Right lobe of liver (tissue), 6 donors: ENCODE measurements at regions not wholly inside any gene's neighbourhood (a gene's known extent, or its start where the extent isn't known, plus 50 kb on each side); places are given as distances from the start of the nearest gene placed in this dataset.
A peak's percentile ranks its signal among the peaks of the same experiment; 100 is the strongest.

Experiments
- ATAC-seq, 4 donors: fragments of 200-7000 bp; cut with Tn5 transposase; one replicate each; pipeline ENCODE4 v1.9.1; 2020; ENCODE audit warnings: mild to moderate bottlenecking in 4 of 4, moderate library complexity in 4 of 4
- DNase-seq, 3 donors: peaks; one replicate each; pipeline ENCODE4 v3.0.0-alpha.2; 2020
- H3K27ac ChIP-seq, 3 donors: fragments of 200-600 bp; one replicate each; pipeline ENCODE4 v1.8.0; 2022
- H3K27me3 ChIP-seq, 2 donors: fragments of 200-600 bp; one replicate each; pipeline ENCODE4 v1.8.0; 2022
- H3K36me3 ChIP-seq, 4 donors: fragments of 200-600 bp; sonication (generic) in 1 of 4; one replicate each; pipeline versions ENCODE4 v1.5.1 to v1.8.0; 2017 to 2022; ENCODE audit warnings: control low read depth in 1 of 4
- H3K4me1 ChIP-seq, 4 donors: fragments of 200-600 bp; sonication (generic) in 1 of 4; one replicate each; pipeline versions ENCODE4 v1.5.1 to v1.8.0; 2017 to 2022; ENCODE audit warnings: control low read depth in 1 of 4
- H3K4me3 ChIP-seq, 3 donors: fragments of 200-600 bp; one replicate each; pipeline ENCODE4 v1.8.0; 2022
- H3K9me3 ChIP-seq, 4 donors: fragments of 200-600 bp; sonication (generic) in 1 of 4; one replicate each; pipeline versions ENCODE4 v1.5.1 to v1.8.0; 2017 to 2022; ENCODE audit warnings: control low read depth in 1 of 4
- CTCF ChIP-seq, 4 donors: fragments of 200-600 bp in 3 of 4; fragments of 450-650 bp in 1 of 4; IDR thresholded peaks; one replicate each; pipeline versions ENCODE4 v1.5.1 to v1.8.0; 2016 to 2022; ENCODE audit warnings: antibody characterized with exemption in 4 of 4, mild to moderate bottlenecking in 2 of 4
- POLR2A ChIP-seq: fragments of 450-650 bp; IDR thresholded peaks from one replicate; pipeline ENCODE4 v1.6.1; 2017; ENCODE audit warnings: antibody characterized with exemption, mild to moderate bottlenecking
- WGBS: methylation state at CpG from one replicate; pipeline ENCODE4 v1.1.6; 2018; ENCODE audit warnings: low coverage, low lambda C conversion rate; ENCODE audit not compliant: insufficient coverage; ENCODE audit errors: missing lambda C conversion rate; 5-methylcytosine and 5-hydroxymethylcytosine counted together
- intact Hi-C, 2 donors: fragments of 100-400 bp; cut with DNase I; formaldehyde crosslinking; loops; one replicate each; pipeline versions ENCODE4 v1.11.2 to v1.14.1; 2022
- donor health status: DM: no; HTN: yes; CAD: no.
- donor health status: DM: no; HTN: no; CAD: no.
- donor health status: DM: no; HTN: no; CAD: no.
- donor health status: DM: no; HTN: yes; CAD: no.
- donor health status: DM: no; HTN: yes; CAD: no.

GRCh38 chr5:29017501-29017900 is 1979.1 kb upstream of the CDH9 start:
- no peaks in the 10 kb centered on the region for H3K36me3 ChIP-seq
- H3K9me3 ChIP-seq = no peaks in the 10 kb centered on the region
- no peaks in the 10 kb centered on the region for H3K4me1 ChIP-seq
- H3K4me3 ChIP-seq = no peak overlapping the region
- H3K27ac ChIP-seq = no peak overlapping the region
- DNase-seq = no peak
- intact Hi-C loops = no loop called here
- 43% methylated on average over 3 of the region's 3 CpGs for WGBS
- no peaks in the 10 kb centered on the region for H3K27me3 ChIP-seq
- no peak for TF ChIP-seq CTCF (IDR thresholded peaks at IDR 0.05)
- TF ChIP-seq POLR2A = no peak
- no peak for ATAC-seq

GRCh38 chr5:29016067-29016466 is 1977.7 kb upstream of the CDH9 start:
- H3K36me3 ChIP-seq = no peaks in the 10 kb centered on the region
- no peaks in the 10 kb centered on the region for H3K4me1 ChIP-seq
- no peak for TF ChIP-seq POLR2A
- no peak for TF ChIP-seq CTCF (IDR thresholded peaks at IDR 0.05)
- no peaks in the 10 kb centered on the region for H3K9me3 ChIP-seq
- H3K27ac ChIP-seq = no peak overlapping the region
- ATAC-seq = peak in 1 of 4 donors; percentile 16
- 37% methylated on average over 2 of the region's 4 CpGs for WGBS
- H3K4me3 ChIP-seq = no peak overlapping the region
- intact Hi-C loops = no loop called here
- no peak for DNase-seq
- H3K27me3 ChIP-seq = no peaks in the 10 kb centered on the region

GRCh38 chr5:29015523-29015922 is 1977.1 kb upstream of the CDH9 start:
- no peak for ATAC-seq
- Histone ChIP-seq H3K4me1 (no peaks in the 10 kb centered on the region), H3K27me3 (no peaks in the 10 kb centered on the region), H3K4me3 (no peak overlapping the region), H3K9me3 (no peaks in the 10 kb centered on the region), H3K27ac (no peak overlapping the region), H3K36me3 (no peaks in the 10 kb centered on the region)
- DNase-seq = no peak
- TF ChIP-seq POLR2A = no peak
- no peak for TF ChIP-seq CTCF (IDR thresholded peaks at IDR 0.05)
- 53% methylated on average over 2 of the region's 2 CpGs for WGBS
- intact Hi-C loops = no loop called here

- 28% methylated on average over 3 of the region's 3 CpGs for WGBS
Measured at GRCh38 chr5:29005386-29005785, 1967.0 kb upstream of the CDH9 start.

More at GRCh38 chr5:29005386-29005785, 1967.0 kb upstream of the CDH9 start:
- intact Hi-C loops = no loop called here
- H3K27ac ChIP-seq = no peak overlapping the region
- no peaks in the 10 kb centered on the region for H3K9me3 ChIP-seq
- H3K4me3 ChIP-seq = no peak overlapping the region
- ATAC-seq (peak; percentile 71 to 74 (median 74)), DNase-seq (no peak)
- H3K4me1 ChIP-seq = no peaks in the 10 kb centered on the region
- TF ChIP-seq CTCF (IDR thresholded peaks at IDR 0.05) (peak; percentile 24 to 54 (median 31)), POLR2A (no peak)
- no peaks in the 10 kb centered on the region for H3K27me3 ChIP-seq
- H3K36me3 ChIP-seq = no peaks in the 10 kb centered on the region
